GM12891 (cell line): ENCODE measurements at regions not wholly inside any gene's neighbourhood (a gene's known extent, or its start where the extent isn't known, plus 50 kb on each side); places are given as distances from the start of the nearest gene placed in this dataset.
"Not testable (repeated sequence)": the region's sequence is repeated elsewhere in the genome, so short reads cannot be mapped to it uniquely, and the experiment has no call there.

Source experiments
- PAX5 ChIP-seq: IDR thresholded peaks from 2 replicates; pipeline ENCODE4 v1.6.1; 2011; ENCODE audit warnings: low read length, moderate library complexity, mild to moderate bottlenecking; ENCODE audit not compliant: insufficient read depth, severe bottlenecking
- POLR2A ChIP-seq: IDR thresholded peaks from 2 replicates; pipeline ENCODE4 v1.6.1; 2011; ENCODE audit warnings: low read depth, low read length, control low read depth
- POLR2AphosphoS5 ChIP-seq: IDR thresholded peaks from 2 replicates; pipeline ENCODE4 v1.6.1; 2011; ENCODE audit warnings: low read depth, low read length, control low read depth

DNA sequence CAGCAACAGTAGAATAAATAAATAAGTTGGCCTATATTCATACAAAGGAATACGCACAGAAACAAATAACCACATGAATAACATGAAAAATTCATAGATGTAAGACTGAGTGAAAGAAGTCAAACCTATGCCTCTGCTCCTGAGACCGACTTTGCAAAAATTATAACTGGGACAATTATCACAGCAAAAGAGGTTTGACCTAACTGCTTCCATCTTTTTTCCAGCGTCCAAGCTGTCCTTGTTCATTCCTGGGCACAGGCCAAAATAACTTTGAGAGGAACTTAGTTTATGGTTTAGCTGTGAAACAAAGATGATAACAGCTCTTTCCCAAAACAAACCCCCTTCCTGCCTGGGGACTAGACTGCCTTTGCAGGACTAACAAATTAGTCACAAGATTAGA is 109.6 kb upstream of the NBPF11 start:
- TF ChIP-seq POLR2A, POLR2AphosphoS5, PAX5: not testable (repeated sequence)
